Naive thymus-derived CD4-positive, alpha-beta T cell (primary cell): ENCODE measurements at regions not wholly inside any gene's neighbourhood (a gene's known extent, or its start where the extent isn't known, plus 50 kb on each side); places are given as distances from the start of the nearest gene placed in this dataset.

ENCODE experiments used
- ATAC-seq: fragments of 150-1000 bp; cut with Tn5 transposase; 2 replicates; pipeline ENCODE4 v1.10.0; 2021; ENCODE audit warnings: mild to moderate bottlenecking, moderate library complexity
- CTCF ChIA-PET: fragments of 350-600 bp; sonication (Branson Sonifier 250); formaldehyde crosslinking; loops from one replicate; lab custom pipeline; 2021; ENCODE audit warnings: antibody characterized with exemption; lab: Charles Lee
- POLR2A ChIA-PET: fragments of 350-600 bp; sonication (Branson Sonifier 250); formaldehyde crosslinking; loops from one replicate; lab custom pipeline; 2021; ENCODE audit warnings: antibody characterized with exemption, inconsistent platforms; lab: Charles Lee
- DNase-seq, 9 donors: peaks; one replicate each; pipeline versions ENCODE4 v3.0.0 to v3.0.0-alpha.2; 2020 to 2022; ENCODE audit warnings: mixed read lengths in 1 of 9
- H3K27ac ChIP-seq: one replicate; pipeline ENCODE4 v1.7.0; 2013; ENCODE audit warnings: mild to moderate bottlenecking, low read depth, low read length, moderate library complexity
- H3K27me3 ChIP-seq, 2 donors: one replicate each; pipeline ENCODE4 v1.7.0; 2013; ENCODE audit warnings: low read length in 2 of 2, mild to moderate bottlenecking in 2 of 2, moderate library complexity in 2 of 2; ENCODE audit not compliant: control insufficient read depth in 2 of 2, insufficient read depth in 2 of 2
- H3K36me3 ChIP-seq, 3 experiments: 1 replicate in 2 of 3; 2 replicates in 1 of 3; pipeline ENCODE4 v1.7.0; 2013; ENCODE audit warnings: low read length in 3 of 3, mild to moderate bottlenecking in 3 of 3, moderate library complexity in 1 of 3; ENCODE audit not compliant: insufficient read depth in 3 of 3, control insufficient read depth in 2 of 3
- H3K4me1 ChIP-seq, 2 donors: one replicate each; pipeline ENCODE4 v1.7.0; 2013; ENCODE audit warnings: low read length in 2 of 2, mild to moderate bottlenecking in 2 of 2, moderate library complexity in 1 of 2; ENCODE audit not compliant: control insufficient read depth in 2 of 2, insufficient read depth in 2 of 2
- H3K4me3 ChIP-seq: 2 replicates; pipeline ENCODE4 v1.7.0; 2013; ENCODE audit warnings: mild to moderate bottlenecking, low read length
- H3K9me3 ChIP-seq, 3 experiments: 1 replicate in 2 of 3; 2 replicates in 1 of 3; pipeline ENCODE4 v1.7.0; 2013; ENCODE audit warnings: low read length in 3 of 3; ENCODE audit not compliant: control insufficient read depth in 2 of 3
- H3K27ac Mint-ChIP-seq, 9 donors: one replicate each; pipeline ENCODE4 v1.8.0; 2020 to 2022; ENCODE audit warnings: mixed read lengths in 9 of 9, mild to moderate bottlenecking in 8 of 9, moderate library complexity in 5 of 9, inconsistent platforms in 2 of 9
- H3K27me3 Mint-ChIP-seq, 5 donors: one replicate each; pipeline ENCODE4 v1.8.0; 2021 to 2022; ENCODE audit warnings: mixed read lengths in 5 of 5, mild to moderate bottlenecking in 1 of 5
- H3K36me3 Mint-ChIP-seq, 5 donors: one replicate each; pipeline ENCODE4 v1.8.0; 2020 to 2022; ENCODE audit warnings: mixed read lengths in 5 of 5, mild to moderate bottlenecking in 3 of 5, inconsistent platforms in 1 of 5
- H3K4me1 Mint-ChIP-seq, 7 donors: one replicate each; pipeline ENCODE4 v1.8.0; 2020 to 2022; ENCODE audit warnings: mixed read lengths in 7 of 7, mild to moderate bottlenecking in 3 of 7, inconsistent platforms in 1 of 7
- H3K4me3 Mint-ChIP-seq, 10 donors: one replicate each; pipeline ENCODE4 v1.8.0; 2020 to 2022; ENCODE audit warnings: mild to moderate bottlenecking in 10 of 10, mixed read lengths in 10 of 10, moderate library complexity in 6 of 10, inconsistent platforms in 2 of 10
- H3K9me3 Mint-ChIP-seq, 11 donors: one replicate each; pipeline ENCODE4 v1.8.0; 2020 to 2022; ENCODE audit warnings: mixed read lengths in 11 of 11, mild to moderate bottlenecking in 4 of 11, inconsistent platforms in 1 of 11, moderate library complexity in 1 of 11
- intact Hi-C, 2 donors: fragments of 100-400 bp; cut with micrococcal nuclease; formaldehyde crosslinking; loops; one replicate each; pipeline ENCODE4 v1.15.1; 2023

GRCh38 chr10:29057822-29058331 lies 231.0 kb upstream of the LYZL1 start:
- Histone ChIP-seq H3K4me1 (no peaks in the 10 kb centered on the region), H3K36me3 (no peaks in the 10 kb centered on the region), H3K27ac (no peak overlapping the region), H3K27me3 (no peaks in the 10 kb centered on the region), H3K4me3 (no peak overlapping the region), H3K9me3 (no peaks in the 10 kb centered on the region)
- Mint-ChIP-seq H3K27me3 (peaks cover 0 to 21% (median 5%) of the 10 kb centered on the region in 5 donors), H3K27ac (no peak overlapping the region), H3K4me3 (no peak overlapping the region), H3K9me3 (peaks cover 0 to 2% (median 0%) of the 10 kb centered on the region in 11 donors), H3K36me3 (no peaks in the 10 kb centered on the region), H3K4me1 (no peaks in the 10 kb centered on the region)
- POLR2A ChIA-PET, result no interaction called here
- CTCF ChIA-PET, result no interaction called here
- DNase-seq, result no peak
- intact Hi-C loops, result no loop called here
- no peak for ATAC-seq

- no peaks in the 10 kb centered on the region for H3K4me1 ChIP-seq
- no peak overlapping the region for H3K4me3 ChIP-seq
- no peaks in the 10 kb centered on the region for H3K4me1 Mint-ChIP-seq
- no peaks in the 10 kb centered on the region for H3K27me3 ChIP-seq
- ChIA-PET CTCF (no interaction called here), POLR2A (no interaction called here)
- H3K9me3 Mint-ChIP-seq, result peaks cover 0 to 2% (median 0%) of the 10 kb centered on the region in 11 donors
- peaks cover 0 to 14% (median 6%) of the 10 kb centered on the region in 5 donors for H3K27me3 Mint-ChIP-seq
- H3K27ac ChIP-seq, result no peak overlapping the region
- H3K36me3 ChIP-seq, result no peaks in the 10 kb centered on the region
- H3K27ac Mint-ChIP-seq, result no peak overlapping the region
- H3K9me3 ChIP-seq, result no peaks in the 10 kb centered on the region
- H3K4me3 Mint-ChIP-seq, result no peak overlapping the region
- no peaks in the 10 kb centered on the region for H3K36me3 Mint-ChIP-seq
- intact Hi-C loops, result no loop called here
- ATAC-seq (no peak), DNase-seq (no peak)
These were observed 224.8 kb upstream of the LYZL1 start for GRCh38 chr10:29063806-29064644.

- no peaks in the 10 kb centered on the region for H3K4me1 ChIP-seq
- no peaks in the 10 kb centered on the region for H3K36me3 Mint-ChIP-seq
- H3K36me3 ChIP-seq, result no peaks in the 10 kb centered on the region
- H3K27me3 ChIP-seq, result no peaks in the 10 kb centered on the region
- H3K27me3 Mint-ChIP-seq, result peaks cover 0 to 14% (median 10%) of the 10 kb centered on the region in 5 donors
- no peak overlapping the region for H3K4me3 Mint-ChIP-seq
- H3K4me3 ChIP-seq, result no peak overlapping the region
- ChIA-PET POLR2A (no interaction called here), CTCF (no interaction called here)
- no peaks in the 10 kb centered on the region for H3K9me3 ChIP-seq
- H3K27ac ChIP-seq, result no peak overlapping the region
- peaks cover 0 to 2% (median 0%) of the 10 kb centered on the region in 11 donors for H3K9me3 Mint-ChIP-seq
- no peak for ATAC-seq
- no peaks in the 10 kb centered on the region for H3K4me1 Mint-ChIP-seq
- intact Hi-C loops, result no loop called here
- no peak overlapping the region for H3K27ac Mint-ChIP-seq
- DNase-seq, result no peak
These were observed 224.2 kb upstream of the LYZL1 start for GRCh38 chr10:29064680-29065079.

- H3K4me3 ChIP-seq, result no peak overlapping the region
- H3K36me3 ChIP-seq, result no peaks in the 10 kb centered on the region
- Mint-ChIP-seq H3K27ac (no peak overlapping the region), H3K36me3 (no peaks in the 10 kb centered on the region), H3K4me3 (no peak overlapping the region), H3K27me3 (peaks cover 0 to 17% (median 8%) of the 10 kb centered on the region in 5 donors), H3K4me1 (no peaks in the 10 kb centered on the region), H3K9me3 (peaks cover 0 to 3% (median 0%) of the 10 kb centered on the region in 11 donors)
- ATAC-seq, result no peak
- DNase-seq, result no peak
- no peak overlapping the region for H3K27ac ChIP-seq
- no peaks in the 10 kb centered on the region for H3K9me3 ChIP-seq
- ChIA-PET CTCF (no interaction called here), POLR2A (no interaction called here)
- intact Hi-C loops, result no loop called here
- no peaks in the 10 kb centered on the region for H3K27me3 ChIP-seq
- no peaks in the 10 kb centered on the region for H3K4me1 ChIP-seq
These were observed 221.7 kb upstream of the LYZL1 start for GRCh38 chr10:29067161-29067560.

GRCh38 chr10:29067628-29068027 lies 221.2 kb upstream of the LYZL1 start:
- intact Hi-C loops, result no loop called here

GRCh38 chr10:29068302-29068701 lies 220.6 kb upstream of the LYZL1 start:
- DNase-seq, result no peak
- no peak overlapping the region for H3K27ac ChIP-seq
- no peaks in the 10 kb centered on the region for H3K4me1 ChIP-seq
- ChIA-PET CTCF (no interaction called here), POLR2A (no interaction called here)
- no peaks in the 10 kb centered on the region for H3K9me3 ChIP-seq
- Mint-ChIP-seq H3K27me3 (peaks cover 0 to 17% (median 8%) of the 10 kb centered on the region in 5 donors), H3K9me3 (peaks cover 0 to 2% (median 0%) of the 10 kb centered on the region in 11 donors), H3K4me1 (no peaks in the 10 kb centered on the region), H3K36me3 (no peaks in the 10 kb centered on the region), H3K4me3 (no peak overlapping the region), H3K27ac (no peak overlapping the region)
- intact Hi-C loops, result no loop called here
- no peak overlapping the region for H3K4me3 ChIP-seq
- no peaks in the 10 kb centered on the region for H3K27me3 ChIP-seq
- ATAC-seq, result no peak
- no peaks in the 10 kb centered on the region for H3K36me3 ChIP-seq

More at GRCh38 chr10:29067628-29068027, 221.2 kb upstream of the LYZL1 start:
- Histone ChIP-seq H3K4me1 (no peaks in the 10 kb centered on the region), H3K27ac (no peak overlapping the region), H3K4me3 (no peak overlapping the region), H3K9me3 (no peaks in the 10 kb centered on the region), H3K36me3 (no peaks in the 10 kb centered on the region), H3K27me3 (no peaks in the 10 kb centered on the region)
- POLR2A ChIA-PET, result no interaction called here
- no peaks in the 10 kb centered on the region for H3K4me1 Mint-ChIP-seq
- DNase-seq (no peak), ATAC-seq (no peak)
- peaks cover 0 to 17% (median 8%) of the 10 kb centered on the region in 5 donors for H3K27me3 Mint-ChIP-seq
- H3K4me3 Mint-ChIP-seq, result no peak overlapping the region
- peaks cover 0 to 3% (median 0%) of the 10 kb centered on the region in 11 donors for H3K9me3 Mint-ChIP-seq
- no peak overlapping the region for H3K27ac Mint-ChIP-seq
- CTCF ChIA-PET, result no interaction called here
- no peaks in the 10 kb centered on the region for H3K36me3 Mint-ChIP-seq

GRCh38 chr10:29068966-29069365 lies 219.9 kb upstream of the LYZL1 start:
- Mint-ChIP-seq H3K27me3 (peaks cover 0 to 17% (median 11%) of the 10 kb centered on the region in 5 donors), H3K36me3 (no peaks in the 10 kb centered on the region), H3K9me3 (peaks cover 0 to 1% (median 0%) of the 10 kb centered on the region in 11 donors), H3K27ac (no peak overlapping the region), H3K4me1 (no peaks in the 10 kb centered on the region), H3K4me3 (no peak overlapping the region)
- intact Hi-C loops, result no loop called here
- H3K9me3 ChIP-seq, result no peaks in the 10 kb centered on the region
- no peak overlapping the region for H3K4me3 ChIP-seq
- ATAC-seq (no peak), DNase-seq (no peak)
- H3K27me3 ChIP-seq, result no peaks in the 10 kb centered on the region
- CTCF ChIA-PET, result no interaction called here
- no peak overlapping the region for H3K27ac ChIP-seq
- no peaks in the 10 kb centered on the region for H3K36me3 ChIP-seq
- POLR2A ChIA-PET, result no interaction called here
- no peaks in the 10 kb centered on the region for H3K4me1 ChIP-seq
